Activated CD4-positive, alpha-beta T cell treated with anti-CD3 and anti-CD28 coated beads, Interleukin-2, amount 50 U/mL, for 4 hours (primary cell): ENCODE measurements at regions not wholly inside any gene's neighbourhood (a gene's known extent, or its start where the extent isn't known, plus 50 kb on each side); places are given as distances from the start of the nearest gene placed in this dataset.

ENCODE experiments used
- DNase-seq, 2 experiments: peaks; one replicate each; pipeline ENCODE4 v3.0.0-alpha.2; 2020

GRCh38 chr15:70214276-70214675, 116.6 kb upstream of the TLE3 start:
- no peak for DNase-seq

DNA sequence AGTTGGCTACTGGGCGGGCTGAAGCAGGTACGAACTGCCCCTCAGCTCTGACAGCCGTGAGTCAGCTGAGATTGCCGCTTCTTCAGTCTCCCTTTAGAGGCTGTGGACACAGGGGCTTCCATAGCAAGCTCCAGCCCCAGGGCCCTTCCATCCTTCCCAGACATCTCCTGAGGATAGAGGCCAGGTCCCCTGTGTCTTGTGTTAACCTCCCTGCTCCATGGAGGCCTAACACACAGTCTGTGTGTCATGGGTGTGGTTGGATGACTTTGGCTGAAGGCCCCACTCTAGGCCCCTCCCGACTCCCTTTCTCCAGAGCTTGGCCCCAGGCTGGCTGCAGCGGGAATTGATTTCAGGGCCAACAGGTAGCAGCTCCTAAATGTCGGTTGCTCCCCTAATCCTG, 116.1 kb upstream of the TLE3 start:
- no peak for DNase-seq

DNA sequence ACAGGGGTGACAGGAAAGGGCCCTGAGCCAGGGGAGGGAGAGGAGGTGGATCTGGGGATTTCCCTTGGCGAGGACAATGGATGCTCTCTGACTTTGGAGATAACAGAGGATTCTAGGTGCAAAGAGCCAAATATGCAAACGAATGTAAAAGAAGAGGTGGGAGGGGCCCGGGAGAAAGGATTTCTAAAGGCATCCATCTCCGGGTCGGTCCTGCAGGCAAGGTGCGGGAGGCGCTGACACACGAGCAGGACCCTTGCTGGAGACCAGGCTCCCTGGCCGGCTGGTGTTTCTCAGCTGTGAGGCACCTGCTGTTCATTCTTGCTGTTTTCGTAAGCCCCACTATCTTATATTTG, 115.2 kb upstream of the TLE3 start:
- no peak for DNase-seq

GRCh38 chr15:70212286-70212962, 114.7 kb upstream of the TLE3 start:
- no peak for DNase-seq

GRCh38 chr15:70210528-70210927, 112.8 kb upstream of the TLE3 start:
- no peak for DNase-seq

DNA sequence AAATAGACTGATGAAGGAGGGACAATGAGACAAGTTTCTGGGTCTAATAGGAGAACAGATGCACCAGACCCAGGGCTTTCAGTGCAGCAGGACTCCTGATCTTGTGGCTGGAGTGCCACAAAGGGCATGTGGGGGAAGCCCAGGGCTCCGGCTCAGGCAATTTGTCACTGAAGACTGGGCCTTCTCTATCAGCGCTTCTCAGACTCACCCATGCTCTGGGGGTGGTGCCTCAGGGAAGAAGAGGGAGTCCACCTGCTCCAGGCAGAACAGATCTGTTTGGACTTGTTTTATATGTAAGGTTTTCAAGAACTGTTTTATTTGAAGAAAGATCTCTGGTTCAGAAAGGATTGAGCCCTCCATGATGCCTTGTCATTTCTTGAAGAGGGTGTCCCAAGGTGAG, 112.4 kb upstream of the TLE3 start:
- no peak for DNase-seq

DNA sequence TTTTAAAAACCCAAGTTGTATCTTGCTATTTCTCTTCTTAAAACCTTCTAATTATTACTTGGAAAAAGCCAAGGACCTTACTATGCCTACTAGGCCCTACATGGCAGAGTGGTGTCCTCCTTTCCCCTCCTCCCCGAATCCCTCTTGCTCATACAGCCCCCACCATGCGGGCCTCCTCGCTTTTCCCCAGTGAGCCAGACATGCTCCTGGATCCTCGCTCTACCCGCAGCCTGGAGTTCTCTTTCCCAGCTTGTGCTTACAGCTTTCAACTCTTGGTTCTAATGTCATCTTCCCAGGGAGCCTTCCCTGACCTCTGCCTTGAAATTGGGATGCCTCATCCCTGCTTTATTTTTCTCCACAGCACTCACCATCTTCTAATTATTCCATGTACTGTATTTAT, 111.8 kb upstream of the TLE3 start:
- no peak for DNase-seq

- no peak for DNase-seq
Measured at GRCh38 chr15:70208332-70208731, 110.6 kb upstream of the TLE3 start.

DNA sequence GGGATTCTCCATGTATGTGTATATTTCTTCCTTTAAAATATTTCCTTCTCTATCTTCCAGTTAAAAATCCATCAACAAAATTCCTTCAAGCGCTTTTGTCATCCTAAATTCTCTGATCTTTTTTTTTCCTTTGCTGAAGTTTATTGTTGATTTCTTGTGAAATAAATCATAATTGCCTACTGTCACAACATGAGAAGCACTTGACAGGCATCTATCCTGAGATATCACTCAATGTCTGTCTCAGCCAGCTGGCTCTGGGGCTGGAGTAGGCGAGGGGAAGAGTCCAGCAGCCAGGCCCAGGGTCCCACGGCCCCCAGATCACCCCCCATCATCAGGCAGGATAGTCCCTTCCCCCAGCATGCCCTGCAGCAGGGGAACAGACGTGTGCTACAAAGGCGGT, 109.0 kb upstream of the TLE3 start:
- no peak for DNase-seq

- DNase-seq = no peak
Measured at GRCh38 chr15:70204652-70205051, 106.9 kb upstream of the TLE3 start.

GRCh38 chr15:70203981-70204560, 106.4 kb upstream of the TLE3 start:
- DNase-seq = no peak

DNA sequence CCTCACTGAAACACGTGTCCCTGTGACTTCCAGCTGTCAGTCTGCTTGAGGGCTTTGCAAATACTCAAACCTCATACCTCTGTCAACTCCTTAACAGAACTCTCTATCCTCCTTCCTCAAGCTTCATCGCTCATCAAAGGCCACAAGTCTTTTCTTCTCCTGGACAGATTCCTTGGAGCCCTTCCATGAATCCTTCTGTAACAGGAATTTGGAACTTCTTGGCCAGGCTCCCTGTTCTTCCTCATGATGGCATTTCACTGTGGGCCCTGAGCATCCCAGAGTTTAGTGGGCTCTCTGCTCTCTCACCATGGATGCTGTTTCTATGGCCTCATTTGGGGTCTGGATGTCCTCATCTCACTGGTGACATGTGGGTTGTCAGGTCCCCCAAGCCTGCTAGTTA, 105.0 kb upstream of the TLE3 start:
- DNase-seq = no peak

GRCh38 chr15:70201425-70201775, 103.7 kb upstream of the TLE3 start:
- DNase-seq = no peak

- DNase-seq = no peak
Measured at GRCh38 chr15:70200511-70201424, 103.1 kb upstream of the TLE3 start.

DNA sequence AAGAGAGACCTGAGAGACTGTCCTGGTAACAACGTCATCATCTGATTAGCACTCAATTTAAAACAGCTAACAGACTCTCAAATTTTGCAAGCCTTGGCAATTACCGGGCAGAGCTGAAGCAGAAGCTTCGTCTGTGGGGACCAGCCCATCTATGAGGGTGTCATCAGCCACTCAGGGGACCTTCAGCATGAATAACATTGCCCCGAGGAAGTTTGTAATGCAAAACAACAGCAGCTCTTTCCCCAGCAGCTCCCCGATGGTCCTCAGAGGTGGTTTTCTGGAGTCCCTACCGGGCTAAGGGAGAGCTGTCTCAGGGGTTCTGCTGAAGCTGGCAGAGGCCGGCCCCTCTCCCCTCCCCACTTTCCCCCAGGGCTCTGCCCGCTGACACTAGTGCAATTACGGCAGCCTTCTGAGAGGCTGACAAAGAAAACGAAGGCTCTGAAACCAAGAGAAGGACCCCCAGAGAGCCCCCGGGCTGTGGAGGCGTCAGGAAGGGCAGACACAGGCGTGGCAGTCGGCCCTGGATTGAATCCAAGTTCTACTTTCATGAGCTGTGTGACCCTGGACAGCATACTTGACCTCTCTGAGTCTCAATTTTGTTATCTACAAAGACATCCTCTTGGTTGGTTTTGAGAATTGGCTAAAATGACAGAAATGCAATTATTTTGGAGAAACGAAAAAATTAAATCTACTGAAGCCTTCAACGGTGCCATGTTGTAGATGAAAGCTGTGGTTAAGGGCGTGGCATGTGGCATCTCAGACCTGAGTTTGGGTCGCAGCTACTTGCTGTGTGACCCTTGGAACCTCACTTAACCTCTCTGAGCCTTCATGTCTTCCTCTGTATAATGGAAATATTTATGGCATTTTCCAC, 102.1 kb upstream of the TLE3 start:
- no peak for DNase-seq

GRCh38 chr15:70199124-70199482, 101.4 kb upstream of the TLE3 start:
- no peak for DNase-seq

GRCh38 chr15:70198441-70199123, 100.9 kb upstream of the TLE3 start:
- DNase-seq = no peak

DNA sequence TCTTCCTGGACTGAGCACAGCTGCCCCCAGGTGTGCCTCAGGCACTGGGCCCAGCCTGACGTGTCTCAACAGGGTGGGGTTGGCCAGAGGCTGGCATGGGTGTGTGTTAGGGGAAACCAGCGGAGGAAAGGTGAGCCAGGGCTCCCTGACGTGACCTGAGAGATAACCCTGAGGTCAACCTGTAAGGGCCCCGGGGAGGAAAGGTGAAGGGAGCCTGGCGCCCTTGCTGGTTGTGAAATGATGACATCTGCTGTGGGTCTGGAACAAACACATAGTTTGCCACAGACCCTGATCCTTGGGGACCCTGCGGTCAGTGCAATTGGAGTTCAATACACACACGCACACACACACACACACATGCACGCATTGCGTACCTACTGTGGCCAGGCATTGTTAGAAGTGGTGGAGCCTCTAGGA, 100.2 kb upstream of the TLE3 start:
- DNase-seq = no peak

DNA sequence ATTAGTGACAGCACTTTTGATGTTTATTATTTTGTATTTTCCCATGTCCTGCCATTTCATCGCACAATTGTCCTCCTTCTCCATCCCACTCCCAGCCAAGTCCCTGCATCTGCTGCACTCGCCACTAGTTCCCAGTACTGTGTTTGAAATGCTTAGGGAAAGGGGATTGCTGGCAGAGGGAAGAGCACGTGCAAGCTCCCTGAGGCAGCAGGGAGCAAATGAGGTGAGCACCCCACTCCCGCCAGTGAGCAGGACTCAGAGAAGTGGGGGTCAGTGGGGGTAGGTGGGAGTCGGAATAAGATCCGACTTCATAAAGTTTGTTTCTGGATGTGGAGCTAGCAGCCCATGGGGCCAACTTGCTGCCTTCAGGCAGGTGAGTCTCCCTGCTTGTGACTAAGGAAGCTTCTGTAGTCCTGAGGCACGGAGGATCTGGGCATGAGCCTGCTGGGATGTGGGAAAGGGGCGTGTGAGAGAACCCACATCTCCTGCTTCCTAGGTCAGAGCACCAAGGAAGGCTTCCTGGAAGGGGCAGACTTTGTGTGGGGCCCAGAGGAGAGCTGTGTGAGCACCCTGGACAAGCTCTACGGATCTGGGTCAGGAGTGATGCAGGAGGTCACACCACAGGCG, 99.7 kb upstream of the TLE3 start:
- no peak for DNase-seq

GRCh38 chr15:70196372-70197316, 98.9 kb upstream of the TLE3 start:
- peak; percentile 18 to 19 for DNase-seq
